ENCODE measurements at regions not wholly inside any gene's neighbourhood (a gene's known extent, or its start where the extent isn't known, plus 50 kb on each side); places are given as distances from the start of the nearest gene placed in this dataset.
"Not testable (repeated sequence)": the region's sequence is repeated elsewhere in the genome, so short reads cannot be mapped to it uniquely, and the experiment has no call there.

GRCh38 chr7:152931633-152932032, 172.1 kb downstream of the ACTR3B start:
- no peaks in the 10 kb centered on the region for H3K36me3 ChIP-seq
- peaks cover 0 to 4% (median 0%) of the 10 kb centered on the region in 8 donors for H3K9me3 ChIP-seq
- no peak for DNase-seq
- 78 to 94% (median 88%) methylated on average over 6 of the region's 6 CpGs for WGBS, 5 donors
- intact Hi-C loops (cut with DNase I; ENCODE audit: low total_unique reads): no loop called here
- H3K27me3 ChIP-seq (replicated peaks in 1 of 7): peaks cover 0 to 6% (median 0%) of the 10 kb centered on the region in 7 donors
- no peak overlapping the region for H3K4me3 ChIP-seq
- no peaks in the 10 kb centered on the region for H3K4me1 ChIP-seq
- H3K27ac ChIP-seq: no peak overlapping the region
- TF ChIP-seq POLR2A (IDR thresholded peaks at IDR 0.05) (no peak), CTCF (IDR thresholded peaks at IDR 0.05 in 8 of 11, conservative IDR thresholded peaks at IDR 0.05 in 3 of 11) (no peak), POLR2AphosphoS5 (IDR thresholded peaks at IDR 0.05) (no peak)

- H3K4me3 ChIP-seq: no peak overlapping the region
- no peaks in the 10 kb centered on the region for H3K9me3 ChIP-seq
- intact Hi-C loops (cut with DNase I; ENCODE audit: low total_unique reads): no loop called here
- no peaks in the 10 kb centered on the region for H3K27me3 ChIP-seq (replicated peaks in 1 of 7)
- DNase-seq: no peak
- no peak overlapping the region for H3K27ac ChIP-seq
- no peaks in the 10 kb centered on the region for H3K4me1 ChIP-seq
- TF ChIP-seq POLR2AphosphoS5 (IDR thresholded peaks at IDR 0.05) (no peak), CTCF (IDR thresholded peaks at IDR 0.05 in 8 of 11, conservative IDR thresholded peaks at IDR 0.05 in 3 of 11) (no peak), POLR2A (IDR thresholded peaks at IDR 0.05) (no peak)
- H3K36me3 ChIP-seq: no peaks in the 10 kb centered on the region
- 45 to 74% (median 57%) methylated on average over 1 of the region's 1 CpG for WGBS, 5 donors
These were observed 177.7 kb downstream of the ACTR3B start for GRCh38 chr7:152937282-152937681.

- H3K27me3 ChIP-seq (replicated peaks in 1 of 7); DNase-seq; intact Hi-C loops (cut with DNase I; ENCODE audit: low total_unique reads); H3K4me3 ChIP-seq; H3K27ac ChIP-seq; H3K36me3 ChIP-seq; H3K4me1 ChIP-seq; H3K9me3 ChIP-seq: not testable (repeated sequence)
- 87 to 95% (median 94%) methylated on average over 2 of the region's 2 CpGs for WGBS, 5 donors
These were observed 187.1 kb downstream of the ACTR3B start for GRCh38 chr7:152946616-152947015.

GRCh38 chr7:152947686-152948085, 188.1 kb downstream of the ACTR3B start:
- H3K27ac ChIP-seq: no peak overlapping the region
- H3K9me3 ChIP-seq: peaks cover 0 to 6% (median 0%) of the 10 kb centered on the region in 8 donors
- TF ChIP-seq CTCF (IDR thresholded peaks at IDR 0.05 in 8 of 11, conservative IDR thresholded peaks at IDR 0.05 in 3 of 11) (no peak), POLR2AphosphoS5 (IDR thresholded peaks at IDR 0.05) (no peak)
- H3K36me3 ChIP-seq: no peaks in the 10 kb centered on the region
- intact Hi-C loops (cut with DNase I; ENCODE audit: low total_unique reads): no loop called here
- no peaks in the 10 kb centered on the region for H3K4me1 ChIP-seq
- no peak overlapping the region for H3K4me3 ChIP-seq
- WGBS, 5 donors: 37 to 56% (median 44%) methylated on average over 1 of the region's 1 CpG
- no peaks in the 10 kb centered on the region for H3K27me3 ChIP-seq (replicated peaks in 1 of 7)
- DNase-seq: no peak

- intact Hi-C loops (cut with DNase I; ENCODE audit: low total_unique reads): no loop called here
- 56 to 78% (median 68%) methylated on average over 3 of the region's 3 CpGs for WGBS, 5 donors
- Histone ChIP-seq H3K4me1 (no peaks in the 10 kb centered on the region), H3K27ac (no peak overlapping the region), H3K4me3 (no peak overlapping the region), H3K36me3 (no peaks in the 10 kb centered on the region), H3K9me3 (peaks cover 0 to 6% (median 0%) of the 10 kb centered on the region in 8 donors), H3K27me3 (replicated peaks in 1 of 7) (no peaks in the 10 kb centered on the region)
- no peak for DNase-seq
- no peak for TF ChIP-seq POLR2AphosphoS5 (IDR thresholded peaks at IDR 0.05)
- no peak for TF ChIP-seq POLR2A (IDR thresholded peaks at IDR 0.05)
- TF ChIP-seq CTCF (IDR thresholded peaks at IDR 0.05 in 8 of 11, conservative IDR thresholded peaks at IDR 0.05 in 3 of 11): no peak
These were observed 189.7 kb downstream of the ACTR3B start for GRCh38 chr7:152949253-152949652.

Data from spleen (tissue), 11 donors.